SHP77 (cell line): ENCODE measurements at regions not wholly inside any gene's neighbourhood (a gene's known extent, or its start where the extent isn't known, plus 50 kb on each side); places are given as distances from the start of the nearest gene placed in this dataset.
"Not testable (repeated sequence)": the region's sequence is repeated elsewhere in the genome, so short reads cannot be mapped to it uniquely, and the experiment has no call there.

Source experiments
- DNase-seq, 2 experiments: peaks; one replicate each; lab custom pipeline; 2025; lab: John Stamatoyannopoulos, UW

DNA sequence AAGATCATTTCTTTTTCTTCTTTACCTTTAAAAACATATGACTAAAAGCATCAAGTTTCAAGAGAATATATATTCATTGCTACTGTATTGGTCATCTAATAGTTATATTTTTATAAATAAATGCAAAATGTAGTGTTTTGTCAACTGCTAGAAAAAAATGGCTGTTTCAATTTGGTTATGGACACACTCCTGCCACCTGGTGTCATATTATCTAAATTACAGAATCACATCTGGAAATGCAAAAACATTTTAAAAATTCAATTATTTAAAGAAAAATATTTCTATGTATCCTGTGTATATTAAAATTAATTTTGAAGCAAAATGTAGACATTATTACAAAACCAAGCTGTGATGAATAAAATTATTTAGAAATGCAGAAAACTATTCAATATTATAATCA is 329.4 kb upstream of the PCDH18 start:
- no peak for DNase-seq

DNA sequence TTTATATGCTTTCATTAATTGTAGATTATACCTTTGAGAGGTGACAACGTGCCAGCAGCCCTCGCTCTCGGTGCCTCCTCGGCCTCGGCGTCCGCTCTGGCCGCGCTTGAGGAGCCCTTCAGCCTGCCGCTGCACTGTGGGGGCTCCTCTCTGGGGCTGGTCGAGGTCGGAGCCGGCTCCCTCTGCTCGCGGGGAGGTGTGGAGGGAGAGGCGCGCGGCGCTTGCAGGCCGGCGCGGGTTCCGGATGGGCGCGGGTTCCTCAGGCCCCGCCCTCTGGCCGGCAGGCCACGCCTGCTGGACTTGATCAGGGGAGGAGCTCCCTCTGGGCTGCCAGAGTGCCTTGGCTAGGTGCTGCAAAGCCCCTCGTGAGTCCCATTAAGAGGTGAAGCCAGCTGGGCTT is 321.1 kb upstream of the PCDH18 start:
- DNase-seq: no peak

DNA sequence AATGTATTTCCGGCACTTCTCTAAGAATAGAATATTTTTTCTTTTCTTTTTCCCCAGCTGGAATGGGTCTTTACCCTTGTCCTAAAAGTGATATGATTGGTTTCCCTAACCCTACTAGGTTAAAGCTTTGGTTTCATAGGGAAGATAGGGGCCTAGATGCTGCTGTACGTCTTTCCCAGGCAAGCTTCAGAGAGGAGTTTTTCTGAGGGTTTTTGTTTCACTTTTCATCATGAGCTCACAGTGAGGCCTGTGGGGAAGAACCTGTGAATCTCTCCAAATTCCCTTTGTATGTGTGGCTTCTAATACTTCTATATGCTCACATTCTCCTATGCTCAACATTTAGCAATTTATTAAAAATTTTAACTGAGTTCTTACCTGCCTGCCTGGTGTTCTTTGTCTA is 320.0 kb upstream of the PCDH18 start:
- DNase-seq: no peak

DNA sequence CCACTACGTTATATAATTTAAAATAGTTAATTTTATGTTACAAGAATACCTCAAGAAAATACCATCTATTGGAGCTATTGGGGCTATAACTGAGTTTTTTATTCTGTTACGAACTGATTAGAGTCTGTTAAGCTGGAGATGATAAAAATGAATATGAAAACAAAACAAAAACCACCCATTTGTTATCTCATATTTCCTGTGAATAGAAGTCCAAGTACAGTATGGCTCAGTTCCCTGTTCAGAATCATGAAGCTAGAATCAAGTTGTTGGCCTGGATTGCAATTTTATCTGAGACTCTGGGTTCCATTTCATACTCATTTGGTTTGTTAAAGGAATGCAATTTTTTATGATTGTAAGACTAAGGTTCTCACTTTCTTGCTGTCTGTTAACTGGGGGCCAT is 319.1 kb upstream of the PCDH18 start:
- DNase-seq: no peak

DNA sequence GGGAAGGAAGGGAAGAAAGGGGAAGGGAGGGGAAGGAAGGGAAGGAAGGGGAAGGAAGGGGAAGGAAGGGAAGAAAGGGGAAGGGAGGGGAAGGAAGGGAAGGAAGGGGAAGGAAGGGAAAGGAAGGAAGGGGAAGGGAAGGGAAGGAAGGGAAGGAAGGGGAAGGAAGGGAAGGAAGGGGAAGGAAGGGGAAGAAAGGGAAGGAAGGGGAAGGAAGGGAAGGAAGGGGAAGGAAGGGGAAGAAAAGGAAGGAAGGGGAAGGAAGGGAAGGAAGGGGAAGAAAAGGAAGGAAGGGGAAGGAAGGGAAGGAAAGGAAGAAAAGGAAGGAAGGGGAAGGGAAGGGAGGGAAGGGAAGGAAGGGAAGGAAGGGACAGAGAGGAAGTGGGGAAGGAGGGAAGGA is 295.7 kb upstream of the PCDH18 start:
- not testable (repeated sequence) for DNase-seq

DNA sequence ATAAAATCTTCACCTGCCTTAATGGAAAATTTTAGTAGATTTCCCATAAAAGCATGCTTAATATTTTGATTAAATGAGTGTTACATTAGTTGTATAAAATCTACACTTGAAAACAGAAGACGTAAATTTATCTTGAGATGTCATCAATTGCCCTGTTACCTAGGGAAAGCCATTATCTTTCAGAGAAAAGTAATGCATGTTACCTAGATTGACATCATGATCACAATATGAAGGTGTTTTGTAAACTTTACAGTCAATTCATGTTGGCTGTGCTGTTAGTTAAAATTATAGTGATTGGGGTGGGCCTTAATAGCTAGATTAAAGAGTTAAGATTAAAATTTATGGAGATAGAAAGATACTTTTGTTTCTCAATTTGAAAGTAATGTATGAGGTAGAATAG is 293.2 kb upstream of the PCDH18 start:
- DNase-seq: no peak

DNA sequence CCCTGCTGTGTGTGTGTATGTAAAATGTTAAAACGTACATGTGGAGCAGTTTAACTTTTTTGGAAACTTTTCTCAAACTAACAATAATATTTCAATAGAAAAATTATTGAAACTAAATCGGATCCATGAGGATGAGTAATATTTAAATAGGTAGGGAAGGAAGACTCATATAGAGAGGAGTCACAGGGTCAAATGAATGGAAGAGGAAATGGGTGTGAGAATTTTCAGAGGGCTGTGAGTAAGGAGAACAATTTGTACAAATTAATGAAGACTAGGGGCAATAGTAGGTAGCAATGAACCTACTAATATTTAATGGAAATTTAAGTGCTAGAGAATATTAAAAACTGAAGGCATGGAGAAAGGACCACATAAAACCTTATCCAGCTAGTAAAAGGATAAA is 290.7 kb upstream of the PCDH18 start:
- DNase-seq: no peak

DNA sequence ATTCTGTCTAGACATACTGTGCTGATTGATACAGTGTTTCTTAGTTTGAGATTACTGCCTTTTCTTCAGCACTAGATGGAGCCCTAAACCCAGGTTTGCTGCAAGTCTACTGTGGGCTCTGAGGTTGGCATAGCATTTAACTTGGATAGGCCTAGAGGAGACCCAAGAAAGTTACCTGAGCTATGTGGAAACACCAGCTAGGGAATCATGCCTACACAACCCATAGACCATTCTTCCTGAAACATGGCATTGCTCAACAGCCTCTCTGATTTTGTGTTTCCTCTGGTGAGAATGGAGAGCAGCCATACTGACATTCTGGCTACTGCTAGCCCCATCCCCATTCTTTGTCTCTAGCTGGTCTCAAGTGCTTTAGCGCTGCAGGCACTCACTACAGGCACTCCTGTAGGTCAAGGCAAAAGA is 287.7 kb upstream of the PCDH18 start:
- peak; percentile 22 to 46 for DNase-seq

DNA sequence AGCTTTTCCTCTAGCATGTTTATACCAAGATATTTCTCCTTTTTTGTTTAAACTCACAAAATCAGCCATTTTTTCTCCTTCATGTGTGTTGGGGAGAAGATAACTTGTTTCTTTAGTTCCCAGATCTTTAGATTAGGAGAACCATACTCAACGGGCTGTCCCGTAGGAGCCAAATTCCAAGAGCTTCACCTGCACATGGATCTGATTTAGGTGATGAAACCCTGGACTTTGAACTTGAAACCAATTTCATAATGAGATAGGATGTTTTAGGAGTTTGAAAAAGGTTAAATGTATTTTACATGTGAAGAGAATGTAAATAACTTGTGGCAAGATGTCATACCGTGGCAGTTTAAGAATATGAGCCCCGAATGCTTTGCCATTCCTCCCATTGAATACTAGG is 280.0 kb upstream of the PCDH18 start:
- DNase-seq: no peak

DNA sequence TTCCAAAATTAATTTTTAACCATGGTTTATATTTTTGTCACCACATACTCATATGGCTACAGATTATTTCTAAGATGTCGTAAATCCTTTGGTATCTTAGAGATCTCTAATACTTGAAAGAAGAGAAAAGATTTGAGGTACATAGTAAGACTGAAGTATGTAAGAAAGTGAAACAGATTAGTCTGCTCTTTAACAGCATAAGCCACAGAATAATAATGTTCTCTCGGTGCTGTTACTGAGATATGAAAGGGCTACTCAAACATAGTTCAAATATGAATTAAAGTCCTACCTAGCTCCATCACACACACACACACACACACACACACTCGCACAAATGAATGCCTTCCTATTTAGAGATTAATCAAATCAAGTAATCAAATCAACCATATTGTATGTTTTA is 274.1 kb upstream of the PCDH18 start:
- DNase-seq: no peak

DNA sequence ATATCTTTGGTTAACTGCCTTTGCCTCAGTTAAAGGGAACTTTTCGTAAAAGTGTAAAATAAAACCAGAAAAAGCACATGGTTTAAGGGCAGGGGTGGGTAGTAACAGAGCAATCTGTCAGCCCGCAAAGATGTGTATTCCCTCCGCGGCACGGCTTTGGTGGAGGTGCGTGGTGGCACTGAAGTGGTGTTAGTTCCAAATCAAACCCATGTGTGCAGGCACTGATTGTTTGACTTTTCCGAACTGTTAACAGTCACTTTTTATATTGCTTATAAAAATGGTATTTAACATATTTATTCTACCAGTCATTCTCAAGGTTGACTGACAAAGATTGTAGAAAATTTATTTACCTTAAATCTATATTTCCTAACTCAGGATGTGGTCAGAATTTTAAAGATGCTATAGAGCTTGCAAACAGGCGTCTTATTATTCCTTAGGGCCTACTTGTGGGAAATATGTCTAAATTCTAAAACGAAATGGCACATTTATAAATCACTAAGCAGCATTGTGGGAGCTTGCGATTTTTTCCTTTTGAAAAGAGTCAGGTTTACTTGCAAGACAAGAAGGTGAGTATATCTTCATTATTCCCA is 272.7 kb upstream of the PCDH18 start:
- no peak for DNase-seq

DNA sequence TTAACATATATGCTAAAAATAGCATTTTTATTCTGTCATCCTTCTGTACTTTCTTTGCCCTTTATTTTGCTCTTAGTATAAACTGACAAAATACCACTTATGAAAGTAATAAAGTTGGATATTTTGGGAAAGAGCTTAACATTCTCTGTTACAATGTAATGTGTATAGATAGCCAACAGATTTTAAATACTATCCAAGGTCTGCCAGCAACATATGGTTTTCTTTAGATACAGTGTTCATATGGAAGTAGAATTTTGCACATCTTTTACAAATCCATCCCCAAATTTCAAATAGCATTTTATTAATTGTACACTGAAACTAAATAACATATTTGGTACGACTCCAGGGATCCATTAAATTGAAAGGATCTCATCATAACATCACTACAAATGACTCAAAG is 268.6 kb upstream of the PCDH18 start:
- DNase-seq: no peak

DNA sequence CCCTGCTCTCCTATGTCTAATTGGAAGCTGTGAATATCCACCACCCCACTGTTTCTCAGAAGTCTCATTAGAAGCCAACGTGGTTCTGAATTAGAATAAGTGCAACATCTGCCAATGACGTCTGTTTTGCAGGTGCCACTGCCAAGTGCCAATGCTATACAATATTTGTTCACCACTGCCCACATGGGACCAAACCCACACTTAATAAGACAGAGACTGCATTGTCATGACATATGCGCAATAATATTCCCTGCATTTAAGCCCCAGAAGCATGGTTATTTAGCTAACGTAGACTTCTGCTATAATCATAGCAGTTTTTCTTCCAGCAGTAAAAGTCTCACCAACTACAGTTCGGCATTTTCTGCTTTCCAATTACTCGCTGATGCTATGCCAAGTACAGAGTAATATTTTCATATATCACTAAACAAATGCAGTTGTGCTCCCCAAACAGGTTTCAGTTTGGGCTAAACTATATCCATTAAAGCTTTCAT is 262.5 kb upstream of the PCDH18 start:
- DNase-seq: peak; percentile 45 to 79

DNA sequence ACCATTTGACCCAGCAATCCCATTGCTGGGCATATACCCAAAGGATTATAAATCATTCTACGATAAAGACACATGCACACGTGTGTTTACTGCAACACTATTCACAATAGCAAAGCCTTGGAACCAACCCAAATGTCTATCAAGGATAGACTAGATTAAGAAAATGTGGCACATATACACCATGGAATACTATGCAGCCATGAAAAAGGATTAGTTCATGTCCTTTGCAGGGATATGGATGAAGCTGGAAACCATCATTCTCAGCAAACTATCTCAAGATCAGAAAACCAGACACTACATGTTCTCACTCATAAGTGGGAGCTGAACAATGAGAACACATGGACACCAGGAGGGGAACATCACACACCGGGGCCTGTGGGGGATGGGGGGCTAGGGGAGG is 257.0 kb upstream of the PCDH18 start:
- DNase-seq: not testable (repeated sequence)

DNA sequence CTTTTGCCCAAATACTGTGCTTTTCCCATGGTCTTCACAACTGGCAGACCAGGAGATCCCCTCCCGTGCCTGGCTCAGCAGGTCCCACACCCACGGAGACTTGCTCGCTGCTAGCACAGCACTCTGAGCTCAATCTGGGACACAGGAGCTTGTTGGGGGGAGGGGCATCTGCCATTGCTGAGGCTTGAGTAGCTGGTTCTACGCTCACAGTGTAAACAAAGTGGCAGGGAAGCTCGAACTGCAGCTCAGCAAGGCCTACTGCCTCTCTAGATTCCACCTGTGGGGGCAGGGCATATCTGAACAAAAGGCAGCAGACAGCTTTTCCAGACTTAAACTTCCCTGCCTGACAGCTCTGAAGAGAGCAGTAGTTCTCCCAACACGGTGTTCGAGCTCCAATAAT is 251.6 kb upstream of the PCDH18 start:
- DNase-seq: not testable (repeated sequence)

DNA sequence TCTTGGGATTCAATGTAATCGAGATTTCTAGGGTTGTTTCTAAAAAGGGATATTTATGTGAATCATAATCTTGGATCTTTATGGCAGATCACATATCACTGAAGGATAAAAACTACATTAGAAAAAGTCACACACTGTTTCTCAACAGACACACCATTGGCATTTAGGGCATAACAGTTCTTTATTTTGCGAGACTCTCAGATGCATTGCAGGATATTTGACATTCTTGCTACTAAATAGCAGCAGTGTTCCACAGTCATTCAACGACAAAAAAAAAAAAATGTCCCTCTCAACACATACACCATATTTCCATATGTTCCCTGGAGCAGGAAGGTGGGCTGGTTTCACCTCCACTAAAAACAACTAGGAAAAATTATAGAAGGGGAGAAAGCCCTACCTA is 243.4 kb upstream of the PCDH18 start:
- DNase-seq: no peak

DNA sequence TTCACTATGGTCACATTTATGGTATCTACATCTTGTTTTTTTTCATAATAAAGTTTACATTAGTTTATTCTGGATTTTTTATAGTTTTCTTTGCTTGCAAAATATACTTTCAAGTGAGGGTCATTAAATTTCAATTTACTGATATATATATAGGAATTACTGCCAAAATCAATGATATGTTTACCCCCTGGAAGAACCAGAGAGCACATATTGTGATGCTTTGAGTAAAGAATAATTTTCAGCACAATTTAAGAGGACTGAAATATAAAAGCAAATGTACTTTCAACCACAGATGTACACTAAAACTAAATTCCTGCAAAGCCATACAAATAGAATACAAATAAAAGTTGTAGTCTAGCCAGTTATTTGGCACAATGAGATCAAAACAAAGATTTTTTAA is 242.2 kb upstream of the PCDH18 start:
- DNase-seq: no peak

DNA sequence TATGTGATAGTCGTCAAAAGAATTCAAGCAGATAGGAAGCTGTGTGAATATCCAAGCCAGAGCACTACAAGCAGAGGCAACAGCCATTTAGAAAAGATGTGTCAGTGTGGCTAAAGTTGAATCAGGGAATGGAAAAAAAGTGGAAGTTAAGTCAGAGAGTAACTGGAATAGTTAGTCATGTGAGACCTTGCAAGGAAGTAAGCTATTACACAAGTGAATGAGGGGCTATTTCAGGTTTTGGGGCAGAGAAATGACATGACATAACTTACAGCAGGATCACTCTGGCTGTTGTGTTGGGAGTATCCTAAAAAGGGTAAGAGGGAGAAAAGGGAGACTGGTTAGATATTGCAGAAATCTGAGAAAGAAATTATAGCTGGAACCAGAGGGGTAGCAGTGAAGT is 236.6 kb upstream of the PCDH18 start:
- DNase-seq: no peak

DNA sequence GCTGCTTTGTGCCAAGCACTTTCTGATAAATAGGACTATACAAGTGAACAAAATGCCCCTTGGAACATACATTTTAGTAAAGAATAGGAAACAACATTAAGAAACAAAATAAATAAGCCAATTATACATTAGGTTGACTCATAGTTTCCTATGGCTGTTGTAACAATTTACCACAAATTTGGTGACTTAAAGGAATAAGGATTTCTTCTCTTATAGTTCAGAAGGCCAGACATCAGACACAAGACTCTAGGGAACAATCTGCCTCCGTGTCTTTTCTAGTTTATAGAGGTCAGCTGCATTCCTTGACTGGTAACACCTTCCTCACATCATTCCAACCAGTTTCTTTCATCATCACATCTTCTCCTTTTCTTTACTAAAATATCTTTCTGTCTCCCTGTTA is 235.9 kb upstream of the PCDH18 start:
- DNase-seq: no peak

DNA sequence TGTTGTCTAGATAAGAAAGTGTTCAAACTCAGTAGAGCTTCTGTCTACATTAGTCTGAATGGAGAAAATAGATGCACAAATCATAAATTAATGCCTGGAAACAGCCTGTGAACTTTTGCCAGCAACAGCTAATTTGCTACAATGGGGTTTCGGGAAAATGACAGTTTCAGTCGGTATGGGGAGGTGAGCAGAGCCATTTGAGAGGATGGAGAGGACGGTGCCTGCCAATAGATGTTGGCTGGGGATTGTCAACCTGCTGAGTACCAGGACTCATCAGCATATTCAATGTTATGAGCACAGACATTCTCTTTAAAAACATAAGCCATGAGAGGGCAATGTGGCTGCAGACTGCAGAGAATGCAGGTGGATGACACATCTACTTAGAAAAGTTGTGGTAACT is 230.3 kb upstream of the PCDH18 start:
- no peak for DNase-seq

DNA sequence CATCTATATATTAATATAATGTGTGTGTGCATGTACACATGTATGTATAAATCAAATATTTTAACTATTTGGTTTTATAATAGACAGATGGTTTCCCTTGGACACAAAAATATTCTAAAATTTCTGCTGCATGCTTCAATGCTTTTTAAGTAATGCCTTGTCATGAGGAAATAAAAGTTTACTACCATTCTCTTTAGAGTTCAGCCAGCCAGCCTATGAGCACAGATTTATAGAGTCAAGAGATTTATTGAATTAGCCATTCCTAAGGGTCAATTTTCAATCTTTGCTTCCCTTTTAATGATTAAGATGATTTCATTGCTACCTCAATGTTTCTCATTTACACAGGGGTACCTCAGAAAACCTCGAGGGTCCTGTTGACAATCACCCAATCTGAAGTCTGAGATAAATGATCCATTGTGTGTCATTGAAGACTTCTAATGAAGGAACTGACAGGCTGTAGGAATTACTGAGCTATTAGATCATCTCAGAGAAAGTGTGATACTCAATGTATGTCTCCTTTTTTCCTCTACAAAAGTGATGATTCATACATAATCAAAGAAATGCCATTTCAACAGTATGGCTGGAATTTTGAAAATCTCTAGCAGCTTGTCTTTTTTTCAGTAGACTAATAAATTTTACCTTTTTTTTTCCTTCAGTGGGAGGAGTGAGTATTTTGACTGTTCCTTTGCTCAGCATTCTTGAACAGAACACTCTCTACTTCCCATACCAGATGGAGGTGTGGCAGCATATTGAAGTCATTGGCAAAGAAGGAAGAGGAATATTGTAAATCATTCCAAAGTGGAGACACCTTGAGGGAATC is 222.6 kb upstream of the PCDH18 start:
- DNase-seq: no peak

DNA sequence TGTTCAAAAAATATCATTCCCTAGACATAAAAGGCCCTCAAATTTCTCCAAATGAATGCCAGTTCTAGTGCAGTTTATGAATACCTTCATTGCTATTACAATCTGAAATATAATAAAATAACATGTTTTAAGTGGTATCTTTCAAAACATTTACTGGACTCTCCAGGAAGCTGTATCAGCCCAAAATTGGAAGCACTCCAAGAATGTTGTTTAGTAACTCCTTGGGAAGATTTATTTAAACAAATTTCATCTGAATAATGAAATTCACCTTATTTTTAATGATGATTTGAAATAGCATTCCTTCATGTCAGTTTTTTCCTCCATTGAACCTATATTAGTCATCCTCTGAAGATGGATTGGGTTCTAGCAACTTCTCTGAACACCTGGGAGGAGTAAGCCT is 217.2 kb upstream of the PCDH18 start:
- DNase-seq: no peak

DNA sequence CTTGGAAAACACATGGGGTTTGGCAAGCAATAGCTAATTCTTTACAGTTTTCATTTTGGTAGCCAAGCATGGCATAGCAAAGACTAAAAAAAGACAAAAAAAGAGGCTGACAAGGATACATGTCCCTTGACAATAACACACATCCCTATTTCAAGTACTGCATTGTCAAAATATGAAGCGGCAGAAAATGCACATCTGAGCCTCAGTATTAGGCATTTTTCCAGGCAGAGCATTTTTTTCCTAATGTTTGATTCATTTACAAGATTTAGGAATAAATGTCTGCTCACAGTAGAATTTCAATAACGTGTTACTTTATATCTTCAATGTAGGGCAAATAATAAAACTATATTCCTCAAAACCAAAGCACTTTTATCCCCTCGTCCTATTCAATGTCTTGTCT is 216.3 kb upstream of the PCDH18 start:
- no peak for DNase-seq

DNA sequence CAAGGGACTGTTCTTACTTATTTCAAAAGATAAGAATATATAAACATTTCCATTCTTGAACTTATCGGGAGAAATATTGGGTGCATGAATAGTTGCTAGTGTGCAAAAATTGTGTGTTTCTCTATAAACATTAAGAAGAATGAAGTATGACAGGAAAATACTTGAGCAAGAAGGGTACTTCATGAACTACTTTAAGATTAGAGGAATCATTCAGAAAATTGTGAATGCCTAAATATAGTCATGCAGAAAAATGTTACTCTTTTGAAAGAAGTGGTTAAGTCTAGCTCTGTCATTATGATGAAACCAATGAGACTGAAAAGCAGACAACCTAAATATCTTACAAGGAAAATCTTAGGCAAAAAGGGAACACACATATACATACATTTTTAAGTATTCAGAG is 207.8 kb upstream of the PCDH18 start:
- DNase-seq: no peak
